ENCODE measurements at regions not wholly inside any gene's neighbourhood (a gene's known extent, or its start where the extent isn't known, plus 50 kb on each side); places are given as distances from the start of the nearest gene placed in this dataset.

GRCh38 chr7:136517971-136518370 lies 350.5 kb upstream of the CHRM2 start:
- H2AFZ ChIP-seq (ENCODE audit: low read depth, low read length) = no peak overlapping the region
- TF ChIP-seq FOS (IDR thresholded peaks at IDR 0.05; ENCODE audit: borderline replicate concordance, insufficient read depth, low read length) = no peak
- no peak for TF ChIP-seq JUN (IDR thresholded peaks at IDR 0.05; ENCODE audit: borderline replicate concordance, insufficient read depth, insufficient read length, low read depth)
- TF ChIP-seq GATA2 (IDR thresholded peaks at IDR 0.05; ENCODE audit: insufficient read depth, insufficient read length, low read depth, low read length) = no peak
- TF ChIP-seq CTCF (IDR thresholded peaks at IDR 0.05; ENCODE audit: extremely low read depth in 1 of 2, insufficient read depth in 1 of 2, low read depth in 1 of 2, low read length in 2 of 2) = no peak
- no peak for TF ChIP-seq POLR2AphosphoS5 (IDR thresholded peaks at IDR 0.05; ENCODE audit: insufficient read depth, low read depth, low read length)
- no peak for TF ChIP-seq MYC (IDR thresholded peaks at IDR 0.05; ENCODE audit: low read depth, low read length)
- no peak for TF ChIP-seq MAX (IDR thresholded peaks at IDR 0.05; ENCODE audit: insufficient read depth, insufficient read length)
- ChIA-PET POLR2A (no interaction called here), CTCF (no interaction called here)
- H3K9ac ChIP-seq (replicated peaks; ENCODE audit: extremely low read depth, insufficient read depth, low read length) = no peak overlapping the region
- no peak for FAIRE-seq
- no peaks in the 10 kb centered on the region for H3K9me1 ChIP-seq (replicated peaks; ENCODE audit: control insufficient read depth, extremely low read depth, insufficient read depth, low read length)
- no peaks in the 10 kb centered on the region for H4K20me1 ChIP-seq (replicated peaks; ENCODE audit: control insufficient read depth, extremely low read depth, insufficient read depth, low read length)
- no peak overlapping the region for H3K4me2 ChIP-seq (ENCODE audit: insufficient read depth, low read length)
- H3K79me2 ChIP-seq (ENCODE audit: control insufficient read depth, insufficient read depth, low read length) = no peaks in the 10 kb centered on the region
- intact Hi-C loops (cut with micrococcal nuclease) = no loop called here
- H3K4me1 ChIP-seq (ENCODE audit: control insufficient read depth, extremely low read depth, insufficient read depth, low read length) = no peaks in the 10 kb centered on the region
- no peak for DNase-seq (ENCODE audit: low read depth, low spot score)
- H3K9me3 ChIP-seq (replicated peaks; ENCODE audit: control insufficient read depth, insufficient read depth, low read length) = no peaks in the 10 kb centered on the region
- no peak overlapping the region for H3K27ac ChIP-seq (ENCODE audit: insufficient read depth, low read depth, low read length)
- H3K4me3 ChIP-seq (replicated peaks in 1 of 3; ENCODE audit: insufficient read depth in 1 of 3, low read depth in 1 of 3, low read length in 3 of 3) = no peak overlapping the region
- BruUV-seq (replicated peaks) = no TSS peak
- no peaks in the 10 kb centered on the region for H3K36me3 ChIP-seq (ENCODE audit: control insufficient read depth in 2 of 2, extremely low read depth in 1 of 2, insufficient read depth in 2 of 2, low read length in 2 of 2)
- dilution Hi-C loops (cut with MboI; ENCODE audit: extremely low pct_ligation_motif_present, low sequenced_read_pairs) = no loop called here
- no peaks in the 10 kb centered on the region for H3K27me3 ChIP-seq (ENCODE audit: control insufficient read depth in 2 of 2, insufficient read depth in 2 of 2, low read length in 2 of 2)

All from endothelial cell of umbilical vein (primary cell).